ENCODE measurements at regions not wholly inside any gene's neighbourhood (a gene's known extent, or its start where the extent isn't known, plus 50 kb on each side); places are given as distances from the start of the nearest gene placed in this dataset.

DNA sequence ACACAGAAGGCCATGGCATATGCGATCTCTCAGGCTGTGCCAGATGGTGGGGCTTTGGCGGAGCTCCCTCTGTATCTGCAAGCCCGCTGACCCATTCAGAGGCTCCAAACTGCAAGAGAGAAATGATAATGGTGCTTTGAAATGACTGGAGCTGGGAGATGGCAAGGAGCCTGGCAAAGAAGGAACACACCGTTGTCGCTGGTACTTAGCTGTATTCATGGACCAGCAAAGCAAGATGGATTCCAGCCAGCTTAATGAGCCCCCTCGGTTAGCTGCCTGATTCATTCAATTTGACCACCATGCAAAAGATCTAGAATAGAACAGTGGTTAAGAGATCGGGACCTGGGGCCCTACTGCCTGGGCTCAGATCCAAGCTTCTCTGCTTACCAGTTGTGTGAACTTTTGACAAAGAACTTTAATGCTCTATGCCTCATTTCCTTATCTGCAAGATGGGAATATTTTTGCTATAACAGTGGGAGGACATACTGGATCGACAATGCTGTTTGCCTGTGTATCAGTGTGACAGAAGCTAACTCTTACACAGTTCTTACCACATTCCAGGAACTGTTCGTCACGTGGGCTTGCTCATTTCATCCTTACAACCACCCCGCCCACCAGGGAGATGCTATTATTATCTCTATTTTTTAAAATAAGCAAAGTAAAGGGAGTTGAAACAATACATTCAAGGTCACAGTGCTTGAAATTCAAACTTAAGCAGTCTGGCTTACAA is 317.8 kb upstream of the SULF2 start:
- TF ChIP-seq CTCF (IDR thresholded peaks at IDR 0.05) (no peak), POLR2A (IDR thresholded peaks at IDR 0.05) (no peak)
